Heart left ventricle (tissue), 16 donors: ENCODE measurements at regions not wholly inside any gene's neighbourhood (a gene's known extent, or its start where the extent isn't known, plus 50 kb on each side); places are given as distances from the start of the nearest gene placed in this dataset.

Source experiments
- ATAC-seq, 4 donors: fragments of 200-7000 bp; cut with Tn5 transposase; one replicate each; pipeline ENCODE4 v1.9.1; 2020 to 2022; ENCODE audit warnings: moderate library complexity in 4 of 4, mild to moderate bottlenecking in 3 of 4, moderate number of reproducible peaks in 1 of 4
- DNase-seq, 5 donors: peaks; one replicate each; pipeline ENCODE4 v3.0.0-alpha.2; 2020
- H3K27ac ChIP-seq, 12 donors: fragments of 200-600 bp; sonication (generic) in 4 of 12; one replicate each; pipeline versions ENCODE4 v1.5.0 to v1.8.0; 2016 to 2022; ENCODE audit warnings: mild to moderate bottlenecking in 2 of 12
- H3K27me3 ChIP-seq, 9 donors: fragments of 200-600 bp; sonication (generic) in 2 of 9; one replicate each; pipeline versions ENCODE4 v1.5.1 to v1.8.0; 2016 to 2022; ENCODE audit warnings: mild to moderate bottlenecking in 3 of 9
- H3K36me3 ChIP-seq, 9 donors: fragments of 200-600 bp; sonication (generic) in 2 of 9; one replicate each; pipeline versions ENCODE4 v1.5.0 to v1.8.0; 2018 to 2022; ENCODE audit warnings: mild to moderate bottlenecking in 2 of 9
- H3K4me1 ChIP-seq, 12 donors: fragments of 200-600 bp; sonication (generic) in 4 of 12; one replicate each; pipeline versions ENCODE4 v1.5.0 to v1.8.0; 2016 to 2022; ENCODE audit warnings: mild to moderate bottlenecking in 3 of 12
- H3K4me3 ChIP-seq, 12 donors: fragments of 200-600 bp; sonication (generic) in 4 of 12; one replicate each; pipeline versions ENCODE4 v1.5.0 to v1.8.0; 2017 to 2022; ENCODE audit warnings: mild to moderate bottlenecking in 9 of 12, moderate library complexity in 4 of 12
- H3K9me3 ChIP-seq, 12 donors: fragments of 200-600 bp; sonication (generic) in 4 of 12; one replicate each; pipeline versions ENCODE4 v1.5.0 to v1.8.0; 2016 to 2022; ENCODE audit warnings: mild to moderate bottlenecking in 1 of 12
- POLR2A ChIP-seq, 2 donors: fragments of 450-650 bp; IDR thresholded peaks; one replicate each; pipeline ENCODE4 v1.6.1; 2017; ENCODE audit warnings: antibody characterized with exemption in 2 of 2, mild to moderate bottlenecking in 2 of 2, moderate library complexity in 2 of 2
- WGBS, 4 donors: extraction: QIAGEN DNeasy Blood & Tissue Kit in 2 of 4; methylation state at CpG; one replicate each; pipeline versions ENCODE4 v1.1.5 to v1.1.7; 2013 to 2018; 5-methylcytosine and 5-hydroxymethylcytosine counted together
- intact Hi-C, 10 donors: fragments of 100-400 bp; cut with DNase I; formaldehyde crosslinking; loops; one replicate each; pipeline versions ENCODE4 v1.11.1 to v1.14.2; 2022
- TF ChIP-seq, protein P1 (sequence below), 12 donors: fragments of 200-600 bp; sonication (generic) in 4 of 12; IDR thresholded peaks; one replicate each; pipeline versions ENCODE4 v1.5.0 to v1.8.0; 2018 to 2022; ENCODE audit warnings: antibody characterized with exemption in 12 of 12, mild to moderate bottlenecking in 5 of 12
- donor health status: ischemic (EF 13 %, LVEDD 7.1; RV severe dilation, severe dysfunction).
- donor health status: healthy with polysubstance abuse.
- donor health status: DM: no; HTN: yes; CAD: no.
- donor health status: DM: no; HTN: no; CAD: no.
- donor health status: ischemic (EF 25% LVEDD 6.9; RV normal size, moderate dysfunction).
- donor health status: ischemic (EF 25% LVEDD 5.7; RV mildly dilated, moderate dysfunction).
- donor health status: healthy.
- donor health status: DM: yes; HTN: yes; CAD: no.
- donor health status: ischemic (EF 35%, LVEDD 5.7; RV mildly dilated, moderate dysfunction).
- donor health status: nonischemic (EF 11% LVEDD 7.7; RV severe dilation, severe dysfunction).
- donor health status: DM: yes; HTN: yes; CAD: no.
- donor health status: PGD.
- donor health status: ischemic (EF 29% LVEDD 5.4; RV normal size, mild dysfunction).
- donor health status: nonischemic (EF 23%, LVEDD 6.1; RV moderate dilation, normal function).

DNA sequence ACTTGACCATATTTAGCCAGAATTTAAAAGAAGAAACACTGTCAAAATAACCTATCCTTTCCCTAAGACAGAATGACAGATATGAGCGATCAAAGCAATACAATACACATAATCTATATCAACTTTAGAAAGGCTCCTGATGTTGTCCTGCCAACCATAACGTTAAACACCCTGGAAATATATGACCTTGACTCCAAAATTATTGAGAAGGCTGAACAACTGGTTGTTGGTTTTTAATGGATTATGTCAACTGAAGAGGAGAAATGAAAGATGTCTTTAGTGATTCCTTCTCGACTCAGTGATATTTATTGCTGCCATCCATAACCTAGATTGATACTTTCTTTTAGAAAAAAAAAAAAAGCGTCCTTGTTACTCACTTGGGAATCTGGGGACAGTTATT lies 957.2 kb downstream of the SLITRK1 start:
- DNase-seq (no peak), ATAC-seq (no peak)
- Histone ChIP-seq H3K9me3 (no peaks in the 10 kb centered on the region), H3K4me3 (no peak overlapping the region), H3K36me3 (no peaks in the 10 kb centered on the region), H3K27me3 (no peaks in the 10 kb centered on the region), H3K4me1 (no peaks in the 10 kb centered on the region), H3K27ac (no peak overlapping the region)
- intact Hi-C loops = no loop called here
- TF ChIP-seq, protein P1, sequence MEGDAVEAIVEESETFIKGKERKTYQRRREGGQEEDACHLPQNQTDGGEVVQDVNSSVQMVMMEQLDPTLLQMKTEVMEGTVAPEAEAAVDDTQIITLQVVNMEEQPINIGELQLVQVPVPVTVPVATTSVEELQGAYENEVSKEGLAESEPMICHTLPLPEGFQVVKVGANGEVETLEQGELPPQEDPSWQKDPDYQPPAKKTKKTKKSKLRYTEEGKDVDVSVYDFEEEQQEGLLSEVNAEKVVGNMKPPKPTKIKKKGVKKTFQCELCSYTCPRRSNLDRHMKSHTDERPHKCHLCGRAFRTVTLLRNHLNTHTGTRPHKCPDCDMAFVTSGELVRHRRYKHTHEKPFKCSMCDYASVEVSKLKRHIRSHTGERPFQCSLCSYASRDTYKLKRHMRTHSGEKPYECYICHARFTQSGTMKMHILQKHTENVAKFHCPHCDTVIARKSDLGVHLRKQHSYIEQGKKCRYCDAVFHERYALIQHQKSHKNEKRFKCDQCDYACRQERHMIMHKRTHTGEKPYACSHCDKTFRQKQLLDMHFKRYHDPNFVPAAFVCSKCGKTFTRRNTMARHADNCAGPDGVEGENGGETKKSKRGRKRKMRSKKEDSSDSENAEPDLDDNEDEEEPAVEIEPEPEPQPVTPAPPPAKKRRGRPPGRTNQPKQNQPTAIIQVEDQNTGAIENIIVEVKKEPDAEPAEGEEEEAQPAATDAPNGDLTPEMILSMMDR (IDR thresholded peaks at IDR 0.05) = no peak
- TF ChIP-seq POLR2A (IDR thresholded peaks at IDR 0.05) = no peak
- 70 to 77% (median 71%) methylated on average over 4 of the region's 4 CpGs for WGBS, 4 donors

DNA sequence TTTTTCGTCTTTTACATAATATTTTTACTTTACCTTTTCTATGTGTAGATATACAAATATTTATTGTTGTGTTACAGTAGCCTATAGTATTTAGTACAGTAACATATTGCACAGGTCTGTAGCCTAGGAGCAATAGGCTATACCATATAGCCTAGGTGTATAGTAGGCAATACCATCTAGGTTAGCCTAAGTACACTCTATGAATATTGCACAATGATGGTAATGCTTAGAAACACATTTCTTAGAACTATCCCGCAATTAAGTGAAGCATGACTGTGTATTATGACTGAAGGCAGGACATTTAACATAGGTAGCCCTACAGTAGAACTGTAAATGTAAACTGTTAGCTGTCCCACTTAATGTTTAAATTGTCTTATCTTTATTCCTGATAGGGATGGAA lies 964.3 kb downstream of the SLITRK1 start:
- TF ChIP-seq, protein P1 (IDR thresholded peaks at IDR 0.05) = no peak
- no peak for TF ChIP-seq POLR2A (IDR thresholded peaks at IDR 0.05)
- ATAC-seq (no peak), DNase-seq (no peak)
- Histone ChIP-seq H3K27me3 (no peaks in the 10 kb centered on the region), H3K4me3 (no peak overlapping the region), H3K36me3 (no peaks in the 10 kb centered on the region), H3K27ac (no peak overlapping the region), H3K9me3 (peaks cover 0 to 4% (median 0%) of the 10 kb centered on the region in 12 donors), H3K4me1 (no peaks in the 10 kb centered on the region)
- 72 to 88% (median 80%) methylated on average over 2 of the region's 2 CpGs for WGBS, 4 donors
- intact Hi-C loops = no loop called here

DNA sequence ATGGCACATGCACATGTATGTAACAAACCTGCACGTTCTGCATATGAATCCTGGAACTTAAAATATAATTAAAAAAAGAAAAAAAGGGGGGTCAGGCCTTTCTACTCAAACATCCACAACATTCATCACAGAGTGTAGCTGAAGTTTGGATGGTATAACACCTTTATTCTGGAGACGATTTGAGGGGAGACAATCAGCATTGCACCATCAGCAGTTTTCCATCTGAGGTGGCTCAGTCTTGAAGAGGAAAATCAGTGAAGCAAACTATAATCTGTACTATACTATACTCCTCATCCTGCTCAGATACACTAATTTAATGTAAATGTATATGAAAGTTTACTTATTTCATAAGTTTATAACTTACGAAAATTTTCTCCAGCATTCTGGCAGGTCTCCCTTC lies 969.7 kb downstream of the SLITRK1 start:
- Histone ChIP-seq H3K9me3 (peaks cover 0 to 13% (median 0%) of the 10 kb centered on the region in 12 donors), H3K4me3 (no peak overlapping the region), H3K36me3 (no peaks in the 10 kb centered on the region), H3K4me1 (no peaks in the 10 kb centered on the region), H3K27ac (no peak overlapping the region), H3K27me3 (no peaks in the 10 kb centered on the region)
- intact Hi-C loops = no loop called here
- DNase-seq (no peak), ATAC-seq (no peak)
- TF ChIP-seq, protein P1 (IDR thresholded peaks at IDR 0.05) = no peak
- TF ChIP-seq POLR2A (IDR thresholded peaks at IDR 0.05) = no peak
- WGBS, 4 donors = 69 to 83% (median 76%) methylated on average over 3 of the region's 3 CpGs

DNA sequence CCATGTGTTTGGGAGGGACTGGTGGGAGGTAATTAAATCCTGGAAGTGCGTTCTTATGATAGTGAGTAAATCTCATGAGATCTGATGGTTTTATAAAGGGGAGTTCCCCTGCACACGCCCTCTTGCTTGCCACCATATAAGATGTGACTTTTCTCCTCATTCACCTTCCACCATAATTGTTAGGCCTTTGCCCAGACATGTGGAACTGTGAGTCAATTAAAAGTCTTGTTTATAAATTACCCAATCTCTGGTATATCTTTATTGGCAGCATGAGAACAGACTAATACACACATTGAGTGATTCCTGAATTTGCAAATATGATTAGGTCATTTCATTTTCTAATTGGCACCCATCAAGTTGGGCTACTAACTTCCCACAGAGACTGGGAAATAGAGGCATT lies 977.2 kb downstream of the SLITRK1 start:
- DNase-seq (no peak), ATAC-seq (no peak)
- 67 to 83% (median 78%) methylated on average over 2 of the region's 2 CpGs for WGBS, 4 donors
- H3K27ac ChIP-seq = no peak overlapping the region
- no peaks in the 10 kb centered on the region for H3K36me3 ChIP-seq
- intact Hi-C loops = no loop called here
- H3K9me3 ChIP-seq = no peaks in the 10 kb centered on the region
- H3K4me3 ChIP-seq = no peak overlapping the region
- H3K27me3 ChIP-seq = no peaks in the 10 kb centered on the region
- TF ChIP-seq, protein P1 (IDR thresholded peaks at IDR 0.05) = no peak
- TF ChIP-seq POLR2A (IDR thresholded peaks at IDR 0.05) = no peak
- no peaks in the 10 kb centered on the region for H3K4me1 ChIP-seq
